Smooth muscle cell (in vitro differentiated cells): ENCODE measurements at regions not wholly inside any gene's neighbourhood (a gene's known extent, or its start where the extent isn't known, plus 50 kb on each side); places are given as distances from the start of the nearest gene placed in this dataset.
A peak's percentile ranks its signal among the peaks of the same experiment; 100 is the strongest.

Source experiments
- DNase-seq: peaks from one replicate; lab custom pipeline; 2025; ENCODE audit not compliant: unreplicated experiment; lab: John Stamatoyannopoulos, UW
- H2AFZ ChIP-seq: fragments of 200-600 bp; sonication (generic); 2 replicates; pipeline ENCODE4 v1.6.0; 2016; ENCODE audit warnings: antibody characterized with exemption, low read depth, mild to moderate bottlenecking
- H3F3A ChIP-seq: fragments of 200-600 bp; sonication (generic); 2 replicates; pipeline ENCODE4 v1.6.0; 2017; ENCODE audit warnings: antibody characterized with exemption, low read depth
- H3K27ac ChIP-seq: fragments of 200-600 bp; sonication (generic); 2 replicates; pipeline ENCODE4 v1.5.1; 2016; ENCODE audit warnings: low read depth, mild to moderate bottlenecking
- H3K27me3 ChIP-seq: fragments of 200-600 bp; sonication (generic); 2 replicates; pipeline ENCODE4 v1.6.1; 2016; ENCODE audit warnings: low read depth, mild to moderate bottlenecking
- H3K36me3 ChIP-seq: fragments of 200-600 bp; sonication (generic); 2 replicates; pipeline ENCODE4 v1.5.1; 2016; ENCODE audit warnings: low read depth
- H3K4me1 ChIP-seq: fragments of 200-600 bp; sonication (generic); 2 replicates; pipeline ENCODE4 v1.5.1; 2016; ENCODE audit warnings: low read depth
- H3K4me2 ChIP-seq: fragments of 200-600 bp; sonication (generic); 2 replicates; pipeline ENCODE4 v1.6.0; 2016; ENCODE audit warnings: mild to moderate bottlenecking
- H3K4me3 ChIP-seq: fragments of 200-600 bp; sonication (generic); 2 replicates; pipeline ENCODE4 v1.5.1; 2016; ENCODE audit warnings: mild to moderate bottlenecking
- H3K79me2 ChIP-seq: fragments of 200-600 bp; sonication (generic); 2 replicates; pipeline ENCODE4 v1.6.0; 2016; ENCODE audit warnings: low read depth, mild to moderate bottlenecking
- H3K9ac ChIP-seq: fragments of 200-600 bp; sonication (generic); 2 replicates; pipeline ENCODE4 v1.6.0; 2016; ENCODE audit warnings: low read depth
- H3K9me3 ChIP-seq: fragments of 200-600 bp; sonication (generic); replicated peaks from 2 replicates; pipeline ENCODE4 v1.5.1; 2016; ENCODE audit warnings: low read depth
- H4K20me1 ChIP-seq: fragments of 200-600 bp; sonication (generic); 2 replicates; pipeline ENCODE4 v1.6.0; 2016; ENCODE audit warnings: low read depth
- WGBS: methylation state at CpG from one replicate; pipeline ENCODE4 v1.1.7; 2016; ENCODE audit warnings: low lambda C conversion rate; 5-methylcytosine and 5-hydroxymethylcytosine counted together
- TF ChIP-seq, protein P1 (sequence below): fragments of 200-600 bp; sonication (generic); IDR thresholded peaks from 2 replicates; pipeline ENCODE4 v1.5.1; 2017; ENCODE audit warnings: borderline replicate concordance, mild to moderate bottlenecking, antibody characterized with exemption; ENCODE audit not compliant: insufficient read depth, poor library complexity, severe bottlenecking

DNA sequence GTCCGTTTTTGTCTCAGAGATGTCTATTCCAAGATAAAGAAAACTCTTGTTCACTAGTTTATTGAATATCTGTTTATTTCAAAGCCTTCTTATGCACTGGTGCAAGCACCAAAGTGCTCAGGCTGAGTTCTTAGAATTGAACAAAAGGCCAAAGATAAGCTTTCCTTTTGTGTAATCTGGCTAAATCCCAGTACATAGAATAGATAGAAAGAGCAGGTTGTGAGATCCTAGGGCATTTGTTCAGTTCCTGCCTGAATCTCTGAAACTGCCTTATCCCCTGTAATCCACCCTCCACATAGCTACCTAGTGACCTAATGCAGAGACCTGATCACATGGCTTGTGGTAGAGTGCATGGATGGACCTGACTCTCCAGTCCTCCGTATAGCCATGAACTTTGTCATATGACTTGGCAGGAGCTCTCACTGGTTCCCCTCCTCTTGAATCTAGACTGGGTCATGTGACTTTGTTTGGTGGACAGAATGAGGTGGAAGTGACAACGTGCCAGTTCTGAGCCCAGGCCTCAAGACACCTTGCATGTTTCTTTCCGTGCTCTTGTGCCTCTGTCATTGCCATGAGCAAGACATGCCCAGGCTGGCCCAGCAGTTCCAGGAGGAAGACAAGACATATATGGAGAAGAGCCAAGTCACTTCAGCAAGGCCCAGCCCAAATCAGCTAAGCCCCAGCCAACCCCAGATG is 139.3 kb upstream of the SHB start:
- 65% methylated on average over 4 of the region's 4 CpGs for WGBS
- Histone ChIP-seq H3K9ac (no peak overlapping the region), H3K27me3 (peaks cover 2% of the 10 kb centered on the region), H3K79me2 (no peaks in the 10 kb centered on the region), H3K27ac (peak overlapping the region; percentile 69), H3K9me3 (no peaks in the 10 kb centered on the region), H3K36me3 (no peaks in the 10 kb centered on the region), H3F3A (no peaks in the 10 kb centered on the region), H2AFZ (no peak overlapping the region), H3K4me1 (peaks cover 9% of the 10 kb centered on the region), H4K20me1 (no peaks in the 10 kb centered on the region), H3K4me2 (no peak overlapping the region), H3K4me3 (no peak overlapping the region)
- TF ChIP-seq, protein P1, sequence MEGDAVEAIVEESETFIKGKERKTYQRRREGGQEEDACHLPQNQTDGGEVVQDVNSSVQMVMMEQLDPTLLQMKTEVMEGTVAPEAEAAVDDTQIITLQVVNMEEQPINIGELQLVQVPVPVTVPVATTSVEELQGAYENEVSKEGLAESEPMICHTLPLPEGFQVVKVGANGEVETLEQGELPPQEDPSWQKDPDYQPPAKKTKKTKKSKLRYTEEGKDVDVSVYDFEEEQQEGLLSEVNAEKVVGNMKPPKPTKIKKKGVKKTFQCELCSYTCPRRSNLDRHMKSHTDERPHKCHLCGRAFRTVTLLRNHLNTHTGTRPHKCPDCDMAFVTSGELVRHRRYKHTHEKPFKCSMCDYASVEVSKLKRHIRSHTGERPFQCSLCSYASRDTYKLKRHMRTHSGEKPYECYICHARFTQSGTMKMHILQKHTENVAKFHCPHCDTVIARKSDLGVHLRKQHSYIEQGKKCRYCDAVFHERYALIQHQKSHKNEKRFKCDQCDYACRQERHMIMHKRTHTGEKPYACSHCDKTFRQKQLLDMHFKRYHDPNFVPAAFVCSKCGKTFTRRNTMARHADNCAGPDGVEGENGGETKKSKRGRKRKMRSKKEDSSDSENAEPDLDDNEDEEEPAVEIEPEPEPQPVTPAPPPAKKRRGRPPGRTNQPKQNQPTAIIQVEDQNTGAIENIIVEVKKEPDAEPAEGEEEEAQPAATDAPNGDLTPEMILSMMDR, result no peak
- no peak for DNase-seq

DNA sequence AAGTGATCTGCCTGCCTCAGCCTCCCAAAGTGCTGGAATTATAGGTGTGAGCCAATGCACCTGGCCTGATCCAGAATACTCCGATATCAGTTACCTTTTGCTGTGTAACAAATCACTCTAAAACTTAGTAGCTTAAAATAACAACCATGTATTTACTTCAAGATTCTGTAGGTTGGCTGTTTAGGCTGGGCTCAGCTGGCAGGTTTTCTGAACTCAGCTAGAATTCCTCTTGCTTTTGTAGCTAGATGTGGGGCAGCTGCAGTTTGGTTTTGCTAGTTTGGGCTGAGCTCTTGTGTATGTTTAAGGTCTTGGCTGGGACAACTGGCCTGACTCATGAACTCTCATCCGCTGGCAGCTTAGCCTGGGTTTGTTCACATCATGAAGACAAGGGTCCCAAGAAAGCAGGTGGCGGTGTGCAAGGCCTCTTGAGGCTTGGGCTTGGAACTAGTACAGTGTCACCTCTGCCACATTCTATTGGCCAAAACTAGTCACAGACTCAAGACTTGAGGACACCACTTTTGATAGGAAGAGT is 138.3 kb upstream of the SHB start:
- no peak for DNase-seq
- peaks cover 9% of the 10 kb centered on the region for H3K4me1 ChIP-seq
- 60% methylated on average over 3 of the region's 3 CpGs for WGBS
- no peak overlapping the region for H3K27ac ChIP-seq
- TF ChIP-seq, protein P1, result no peak
- no peaks in the 10 kb centered on the region for H3K79me2 ChIP-seq
- H4K20me1 ChIP-seq, result no peaks in the 10 kb centered on the region
- no peaks in the 10 kb centered on the region for H3K9me3 ChIP-seq
- no peaks in the 10 kb centered on the region for H3K36me3 ChIP-seq
- no peak overlapping the region for H3K4me3 ChIP-seq
- no peaks in the 10 kb centered on the region for H3F3A ChIP-seq
- H3K4me2 ChIP-seq, result no peak overlapping the region
- H2AFZ ChIP-seq, result no peak overlapping the region
- no peaks in the 10 kb centered on the region for H3K27me3 ChIP-seq
- no peak overlapping the region for H3K9ac ChIP-seq

DNA sequence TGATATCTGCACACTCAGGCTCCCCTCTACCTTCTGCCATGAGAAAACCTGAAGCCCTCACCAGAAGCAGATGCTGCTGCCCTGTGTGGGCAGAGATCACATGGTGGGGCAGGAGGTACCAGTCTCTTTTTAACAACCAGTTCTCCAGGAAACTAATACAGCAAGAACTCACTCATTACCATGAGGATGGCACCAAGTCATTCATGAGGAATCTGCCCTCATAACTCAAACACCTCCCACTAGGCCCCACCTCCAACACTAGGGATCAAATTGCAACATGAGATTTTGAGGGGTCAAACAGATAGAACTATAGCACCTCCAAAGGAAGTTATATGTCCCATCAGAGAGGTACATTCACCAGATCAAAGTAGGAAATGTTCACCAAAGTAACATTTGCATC is 136.3 kb upstream of the SHB start:
- Histone ChIP-seq H3K9ac (no peak overlapping the region), H3K36me3 (no peaks in the 10 kb centered on the region), H3K4me2 (no peak overlapping the region), H2AFZ (no peak overlapping the region), H3K79me2 (no peaks in the 10 kb centered on the region), H3K4me3 (no peak overlapping the region), H3F3A (no peaks in the 10 kb centered on the region), H3K27ac (no peak overlapping the region), H4K20me1 (no peaks in the 10 kb centered on the region), H3K9me3 (no peaks in the 10 kb centered on the region), H3K27me3 (no peaks in the 10 kb centered on the region), H3K4me1 (peaks cover 9% of the 10 kb centered on the region)
- TF ChIP-seq, protein P1, result no peak
- no peak for DNase-seq
